B cell (primary cell): ENCODE measurements at regions not wholly inside any gene's neighbourhood (a gene's known extent, or its start where the extent isn't known, plus 50 kb on each side); places are given as distances from the start of the nearest gene placed in this dataset.

ENCODE experiments used
- EZH2 ChIP-seq: IDR thresholded peaks from 2 replicates; pipeline ENCODE4 v1.6.1; 2012; ENCODE audit warnings: borderline replicate concordance, low read depth, mild to moderate bottlenecking, moderate library complexity, low read length; ENCODE audit not compliant: insufficient read depth, poor library complexity, severe bottlenecking
- TF ChIP-seq, protein P1 (sequence below): fragments of 200-600 bp; IDR thresholded peaks from one replicate; pipeline ENCODE4 v1.8.0; 2022; ENCODE audit warnings: antibody characterized with exemption, mild to moderate bottlenecking

DNA sequence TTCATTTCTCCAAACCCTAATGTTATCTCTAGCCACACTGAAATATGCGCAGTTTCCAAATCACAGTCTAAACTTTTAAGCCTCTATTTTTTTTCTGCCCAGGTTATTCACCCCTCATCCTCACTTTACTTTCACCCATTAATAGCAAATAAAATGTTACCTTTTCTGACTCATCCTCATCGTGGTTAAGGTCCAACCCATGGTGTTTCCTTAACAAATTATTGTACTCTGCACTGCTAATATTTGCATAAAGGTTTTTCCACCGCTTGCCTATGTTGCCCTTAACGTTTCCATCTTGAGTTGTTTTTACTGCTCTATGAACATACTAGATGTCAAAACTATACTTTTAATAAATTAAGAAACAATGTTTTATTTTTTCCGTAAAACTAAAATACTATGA lies 780.9 kb upstream of the KLHL1 start:
- TF ChIP-seq, protein P1, sequence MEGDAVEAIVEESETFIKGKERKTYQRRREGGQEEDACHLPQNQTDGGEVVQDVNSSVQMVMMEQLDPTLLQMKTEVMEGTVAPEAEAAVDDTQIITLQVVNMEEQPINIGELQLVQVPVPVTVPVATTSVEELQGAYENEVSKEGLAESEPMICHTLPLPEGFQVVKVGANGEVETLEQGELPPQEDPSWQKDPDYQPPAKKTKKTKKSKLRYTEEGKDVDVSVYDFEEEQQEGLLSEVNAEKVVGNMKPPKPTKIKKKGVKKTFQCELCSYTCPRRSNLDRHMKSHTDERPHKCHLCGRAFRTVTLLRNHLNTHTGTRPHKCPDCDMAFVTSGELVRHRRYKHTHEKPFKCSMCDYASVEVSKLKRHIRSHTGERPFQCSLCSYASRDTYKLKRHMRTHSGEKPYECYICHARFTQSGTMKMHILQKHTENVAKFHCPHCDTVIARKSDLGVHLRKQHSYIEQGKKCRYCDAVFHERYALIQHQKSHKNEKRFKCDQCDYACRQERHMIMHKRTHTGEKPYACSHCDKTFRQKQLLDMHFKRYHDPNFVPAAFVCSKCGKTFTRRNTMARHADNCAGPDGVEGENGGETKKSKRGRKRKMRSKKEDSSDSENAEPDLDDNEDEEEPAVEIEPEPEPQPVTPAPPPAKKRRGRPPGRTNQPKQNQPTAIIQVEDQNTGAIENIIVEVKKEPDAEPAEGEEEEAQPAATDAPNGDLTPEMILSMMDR = no peak
- TF ChIP-seq EZH2 = no peak
